ENCODE measurements at regions not wholly inside any gene's neighbourhood (a gene's known extent, or its start where the extent isn't known, plus 50 kb on each side); places are given as distances from the start of the nearest gene placed in this dataset.

DNA sequence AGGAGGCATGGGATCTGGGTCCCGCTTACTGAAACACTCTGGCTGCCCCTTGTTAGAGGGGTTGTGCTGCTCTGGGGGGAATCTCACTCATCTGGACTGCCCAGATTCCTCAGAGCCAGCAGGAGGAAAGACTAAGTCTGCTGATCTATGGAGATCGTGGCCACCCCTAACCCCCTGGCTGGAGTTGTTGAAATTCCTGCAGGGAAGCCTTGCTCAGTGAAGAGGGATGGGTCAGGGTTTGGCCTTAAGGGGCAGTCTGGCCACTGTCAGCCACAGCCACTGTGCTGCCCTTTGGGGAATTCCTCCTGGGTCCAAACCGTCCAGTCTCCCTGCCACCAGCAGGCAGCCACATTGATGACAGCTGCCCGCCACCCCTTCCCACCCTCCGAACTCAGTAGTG lies 362.0 kb upstream of the AMOT start:
- Histone ChIP-seq H3K27me3 (ENCODE audit: control insufficient read depth in 3 of 3, insufficient read depth in 3 of 3, low read depth in 1 of 3, low read length in 3 of 3) (no peaks in the 10 kb centered on the region), H3K9ac (ENCODE audit: low read depth, low read length, poor library complexity) (no peak overlapping the region), H2AFZ (ENCODE audit: low read length) (no peak overlapping the region), H2BK12ac (ENCODE audit: low read length) (no peak overlapping the region), H3K18ac (ENCODE audit: low read length) (no peak overlapping the region), H3K27ac (replicated peaks; ENCODE audit: low read length) (no peak overlapping the region), H4K91ac (ENCODE audit: low read depth, low read length, poor library complexity) (no peak overlapping the region), H3K23ac (ENCODE audit: low read depth, low read length, poor library complexity) (no peak overlapping the region), H3K79me1 (ENCODE audit: low read depth, low read length) (no peaks in the 10 kb centered on the region), H2BK5ac (ENCODE audit: low read length) (no peak overlapping the region), H3K4me1 (ENCODE audit: control insufficient read depth in 2 of 2, insufficient read depth in 1 of 2, low read depth in 1 of 2, low read length in 2 of 2) (no peaks in the 10 kb centered on the region), H2AK5ac (ENCODE audit: low read depth, low read length) (no peak overlapping the region), H3K9me3 (replicated peaks in 1 of 2; ENCODE audit: control insufficient read depth in 2 of 2, insufficient read depth in 1 of 2, low read depth in 1 of 2, low read length in 2 of 2) (no peaks in the 10 kb centered on the region), H3K4me3 (ENCODE audit: low read length in 2 of 2) (no peak overlapping the region), H3K36me3 (replicated peaks in 1 of 2; ENCODE audit: control insufficient read depth in 2 of 2, insufficient read depth in 2 of 2, low read length in 2 of 2) (no peaks in the 10 kb centered on the region), H2BK15ac (ENCODE audit: low read length) (no peak overlapping the region), H4K8ac (ENCODE audit: low read depth, low read length) (no peak overlapping the region), H3K4ac (ENCODE audit: low read length) (no peak overlapping the region), H3K14ac (ENCODE audit: low read length) (no peak overlapping the region), H3K4me2 (ENCODE audit: insufficient read depth, low read length, poor library complexity, severe bottlenecking) (no peak overlapping the region), H2BK120ac (ENCODE audit: low read depth, low read length) (no peak overlapping the region)
- no peak for DNase-seq (ENCODE audit: low spot score)
- WGBS, 2 donors (ENCODE audit: extremely low coverage in 2 of 2, insufficient read length in 2 of 2, insufficient replicate concordance in 1 of 2): no CpG with 5 or more reads among the region's 5 CpGs

DNA sequence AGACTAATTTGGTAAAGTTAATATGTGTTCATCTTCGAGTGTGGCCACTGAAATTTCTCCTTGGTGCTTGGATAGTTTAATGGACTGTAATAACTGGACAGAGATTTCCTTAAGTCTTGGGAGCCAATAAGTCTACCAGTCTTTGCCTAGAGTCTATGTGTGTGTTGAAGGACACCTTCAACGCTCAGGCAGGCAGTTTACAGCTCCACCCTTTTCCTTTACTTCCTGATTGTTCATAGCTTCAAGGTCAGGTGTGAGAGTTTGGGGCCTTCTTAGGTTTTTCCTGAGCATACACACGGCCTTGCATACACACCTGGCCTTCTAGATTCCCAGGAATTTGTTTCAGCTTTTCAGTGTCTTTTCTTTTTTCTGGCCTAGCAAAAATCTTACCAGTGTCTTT lies 355.3 kb upstream of the AMOT start:
- Histone ChIP-seq H3K4ac (ENCODE audit: low read length) (no peak overlapping the region), H3K4me1 (ENCODE audit: control insufficient read depth in 2 of 2, insufficient read depth in 1 of 2, low read depth in 1 of 2, low read length in 2 of 2) (no peaks in the 10 kb centered on the region), H3K18ac (ENCODE audit: low read length) (no peak overlapping the region), H3K27ac (replicated peaks; ENCODE audit: low read length) (no peak overlapping the region), H3K23ac (ENCODE audit: low read depth, low read length, poor library complexity) (no peak overlapping the region), H2BK12ac (ENCODE audit: low read length) (no peak overlapping the region), H4K8ac (ENCODE audit: low read depth, low read length) (no peak overlapping the region), H3K79me1 (ENCODE audit: low read depth, low read length) (no peaks in the 10 kb centered on the region), H2AFZ (ENCODE audit: low read length) (no peak overlapping the region), H3K27me3 (ENCODE audit: control insufficient read depth in 3 of 3, insufficient read depth in 3 of 3, low read depth in 1 of 3, low read length in 3 of 3) (no peaks in the 10 kb centered on the region), H3K4me2 (ENCODE audit: insufficient read depth, low read length, poor library complexity, severe bottlenecking) (no peak overlapping the region), H4K91ac (ENCODE audit: low read depth, low read length, poor library complexity) (no peak overlapping the region), H2BK5ac (ENCODE audit: low read length) (no peak overlapping the region), H2AK5ac (ENCODE audit: low read depth, low read length) (no peak overlapping the region), H2BK120ac (ENCODE audit: low read depth, low read length) (no peak overlapping the region), H3K36me3 (replicated peaks in 1 of 2; ENCODE audit: control insufficient read depth in 2 of 2, insufficient read depth in 2 of 2, low read length in 2 of 2) (no peaks in the 10 kb centered on the region), H2BK15ac (ENCODE audit: low read length) (no peak overlapping the region), H3K14ac (ENCODE audit: low read length) (no peak overlapping the region), H3K9me3 (replicated peaks in 1 of 2; ENCODE audit: control insufficient read depth in 2 of 2, insufficient read depth in 1 of 2, low read depth in 1 of 2, low read length in 2 of 2) (no peaks in the 10 kb centered on the region), H3K9ac (ENCODE audit: low read depth, low read length, poor library complexity) (no peak overlapping the region), H3K4me3 (ENCODE audit: low read length in 2 of 2) (no peak overlapping the region)
- DNase-seq (ENCODE audit: low spot score): no peak
- no CpG with 5 or more reads among the region's 3 CpGs for WGBS, 2 donors (ENCODE audit: extremely low coverage in 2 of 2, insufficient read length in 2 of 2, insufficient replicate concordance in 1 of 2)

DNA sequence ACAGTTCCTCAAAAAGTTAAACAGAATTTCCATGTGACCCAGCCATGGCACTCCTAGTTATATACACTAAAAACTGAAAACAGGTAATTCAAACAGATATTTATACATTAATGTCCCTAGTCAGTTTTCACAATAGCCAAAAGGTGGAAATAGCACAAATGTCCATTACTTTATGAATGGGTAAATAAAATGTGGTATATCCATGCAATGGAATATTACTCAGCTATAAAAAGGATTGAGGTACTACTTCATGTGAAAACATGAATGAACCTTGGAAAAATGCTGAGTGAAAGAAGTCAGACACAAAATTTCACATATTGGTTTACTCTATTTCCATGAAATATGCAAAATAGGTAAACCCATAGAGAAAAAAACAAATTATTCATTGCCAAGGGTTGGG lies 351.8 kb upstream of the AMOT start:
- Histone ChIP-seq H3K9ac (ENCODE audit: low read depth, low read length, poor library complexity) (no peak overlapping the region), H3K4me2 (ENCODE audit: insufficient read depth, low read length, poor library complexity, severe bottlenecking) (no peak overlapping the region), H3K4me3 (ENCODE audit: low read length in 2 of 2) (no peak overlapping the region), H3K79me1 (ENCODE audit: low read depth, low read length) (no peaks in the 10 kb centered on the region), H2BK12ac (ENCODE audit: low read length) (no peak overlapping the region), H3K4me1 (ENCODE audit: control insufficient read depth in 2 of 2, insufficient read depth in 1 of 2, low read depth in 1 of 2, low read length in 2 of 2) (no peaks in the 10 kb centered on the region), H3K27ac (replicated peaks; ENCODE audit: low read length) (no peak overlapping the region), H3K27me3 (ENCODE audit: control insufficient read depth in 3 of 3, insufficient read depth in 3 of 3, low read depth in 1 of 3, low read length in 3 of 3) (no peaks in the 10 kb centered on the region), H3K23ac (ENCODE audit: low read depth, low read length, poor library complexity) (no peak overlapping the region), H3K14ac (ENCODE audit: low read length) (no peak overlapping the region), H3K9me3 (replicated peaks in 1 of 2; ENCODE audit: control insufficient read depth in 2 of 2, insufficient read depth in 1 of 2, low read depth in 1 of 2, low read length in 2 of 2) (no peaks in the 10 kb centered on the region), H2BK120ac (ENCODE audit: low read depth, low read length) (no peak overlapping the region), H3K4ac (ENCODE audit: low read length) (no peak overlapping the region), H3K36me3 (replicated peaks in 1 of 2; ENCODE audit: control insufficient read depth in 2 of 2, insufficient read depth in 2 of 2, low read length in 2 of 2) (no peaks in the 10 kb centered on the region), H2BK15ac (ENCODE audit: low read length) (no peak overlapping the region), H2AK5ac (ENCODE audit: low read depth, low read length) (no peak overlapping the region), H2BK5ac (ENCODE audit: low read length) (no peak overlapping the region), H3K18ac (ENCODE audit: low read length) (no peak overlapping the region), H4K91ac (ENCODE audit: low read depth, low read length, poor library complexity) (no peak overlapping the region), H4K8ac (ENCODE audit: low read depth, low read length) (no peak overlapping the region), H2AFZ (ENCODE audit: low read length) (no peak overlapping the region)
- no peak for DNase-seq (ENCODE audit: low spot score)

DNA sequence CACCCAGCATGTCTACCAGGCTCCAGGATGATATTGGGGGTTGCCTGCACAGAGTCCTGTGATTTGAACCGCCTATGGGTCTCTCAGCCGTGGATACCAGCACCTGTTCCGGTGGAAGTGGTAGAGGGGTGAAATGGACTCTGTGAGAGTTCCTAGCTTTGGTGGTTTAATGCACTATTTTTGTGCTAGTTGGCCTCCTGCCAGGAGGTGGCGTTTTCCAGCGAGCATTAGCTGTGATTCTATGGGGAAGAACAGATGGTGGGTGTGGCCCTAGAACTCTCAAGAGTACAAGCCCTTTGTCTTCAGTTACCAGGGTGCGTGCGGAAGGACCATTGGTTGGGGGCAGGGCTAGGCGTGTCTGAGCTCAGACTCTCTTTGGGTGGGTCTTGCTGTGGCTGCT lies 316.9 kb upstream of the AMOT start:
- H3K79me1 ChIP-seq (ENCODE audit: low read depth, low read length): no peaks in the 10 kb centered on the region
- H2BK5ac ChIP-seq (ENCODE audit: low read length): no peak overlapping the region
- no CpG with 5 or more reads among the region's 8 CpGs for WGBS, 2 donors (ENCODE audit: extremely low coverage in 2 of 2, insufficient read length in 2 of 2, insufficient replicate concordance in 1 of 2)
- no peak overlapping the region for H3K4ac ChIP-seq (ENCODE audit: low read length)
- H3K18ac ChIP-seq (ENCODE audit: low read length): no peak overlapping the region
- no peak overlapping the region for H3K9ac ChIP-seq (ENCODE audit: low read depth, low read length, poor library complexity)
- no peak overlapping the region for H2BK15ac ChIP-seq (ENCODE audit: low read length)
- no peak overlapping the region for H2BK12ac ChIP-seq (ENCODE audit: low read length)
- no peak overlapping the region for H3K4me2 ChIP-seq (ENCODE audit: insufficient read depth, low read length, poor library complexity, severe bottlenecking)
- no peak for DNase-seq (ENCODE audit: low spot score)
- no peak overlapping the region for H3K27ac ChIP-seq (replicated peaks; ENCODE audit: low read length)
- no peak overlapping the region for H2AFZ ChIP-seq (ENCODE audit: low read length)
- H3K14ac ChIP-seq (ENCODE audit: low read length): no peak overlapping the region
- H2BK120ac ChIP-seq (ENCODE audit: low read depth, low read length): no peak overlapping the region
- no peaks in the 10 kb centered on the region for H3K27me3 ChIP-seq (ENCODE audit: control insufficient read depth in 3 of 3, insufficient read depth in 3 of 3, low read depth in 1 of 3, low read length in 3 of 3)
- no peaks in the 10 kb centered on the region for H3K36me3 ChIP-seq (replicated peaks in 1 of 2; ENCODE audit: control insufficient read depth in 2 of 2, insufficient read depth in 2 of 2, low read length in 2 of 2)
- no peak overlapping the region for H2AK5ac ChIP-seq (ENCODE audit: low read depth, low read length)
- H3K4me3 ChIP-seq (ENCODE audit: low read length in 2 of 2): no peak overlapping the region
- no peak overlapping the region for H3K23ac ChIP-seq (ENCODE audit: low read depth, low read length, poor library complexity)
- H4K8ac ChIP-seq (ENCODE audit: low read depth, low read length): no peak overlapping the region
- no peaks in the 10 kb centered on the region for H3K9me3 ChIP-seq (replicated peaks in 1 of 2; ENCODE audit: control insufficient read depth in 2 of 2, insufficient read depth in 1 of 2, low read depth in 1 of 2, low read length in 2 of 2)
- H4K91ac ChIP-seq (ENCODE audit: low read depth, low read length, poor library complexity): no peak overlapping the region
- no peaks in the 10 kb centered on the region for H3K4me1 ChIP-seq (ENCODE audit: control insufficient read depth in 2 of 2, insufficient read depth in 1 of 2, low read depth in 1 of 2, low read length in 2 of 2)

All from neuronal stem cell (in vitro differentiated cells).